BE2C (cell line): ENCODE measurements at regions not wholly inside any gene's neighbourhood (a gene's known extent, or its start where the extent isn't known, plus 50 kb on each side); places are given as distances from the start of the nearest gene placed in this dataset.

Experiments
- DNase-seq: peaks from one replicate; pipeline ENCODE4 v3.0.0-alpha.2; 2020
- H3K27me3 ChIP-seq: fragments of 250-450 bp; sonication (Bioruptor Pico); 2 replicates; pipeline ENCODE4 v1.5.1; 2020; ENCODE audit warnings: mild to moderate bottlenecking
- H3K36me3 ChIP-seq: fragments of 250-450 bp; sonication (Bioruptor Pico); 2 replicates; pipeline ENCODE4 v1.5.1; 2020; ENCODE audit warnings: mild to moderate bottlenecking
- H3K4me1 ChIP-seq: fragments of 250-450 bp; sonication (Bioruptor Pico); 2 replicates; pipeline ENCODE4 v1.5.1; 2020
- H3K4me3 ChIP-seq: 2 replicates; pipeline ENCODE4 v1.5.1; 2011; ENCODE audit warnings: low read depth, low read length
- H3K9me3 ChIP-seq: fragments of 250-450 bp; sonication (Bioruptor Pico); 2 replicates; pipeline ENCODE4 v1.5.1; 2020
- CTCF ChIP-seq: IDR thresholded peaks from 2 replicates; pipeline ENCODE4 v1.5.1; 2012; ENCODE audit warnings: mild to moderate bottlenecking, low read depth, low read length

- no peak for TF ChIP-seq CTCF
- no peaks in the 10 kb centered on the region for H3K36me3 ChIP-seq
- no peak overlapping the region for H3K4me3 ChIP-seq
- no peaks in the 10 kb centered on the region for H3K4me1 ChIP-seq
- no peaks in the 10 kb centered on the region for H3K9me3 ChIP-seq
- H3K27me3 ChIP-seq, result no peaks in the 10 kb centered on the region
- DNase-seq, result no peak
These were observed 90.9 kb upstream of the SETBP1 start for GRCh38 chr18:44589693-44590355.

- Histone ChIP-seq H3K9me3 (no peaks in the 10 kb centered on the region), H3K36me3 (no peaks in the 10 kb centered on the region), H3K4me3 (no peak overlapping the region), H3K27me3 (no peaks in the 10 kb centered on the region), H3K4me1 (no peaks in the 10 kb centered on the region)
- DNase-seq, result no peak
- no peak for TF ChIP-seq CTCF
These were observed 89.6 kb upstream of the SETBP1 start for GRCh38 chr18:44590956-44591670.

GRCh38 chr18:44592639-44593038, 88.0 kb upstream of the SETBP1 start:
- no peaks in the 10 kb centered on the region for H3K27me3 ChIP-seq
- no peaks in the 10 kb centered on the region for H3K36me3 ChIP-seq
- no peak overlapping the region for H3K4me3 ChIP-seq
- no peaks in the 10 kb centered on the region for H3K9me3 ChIP-seq
- no peaks in the 10 kb centered on the region for H3K4me1 ChIP-seq
- no peak for TF ChIP-seq CTCF
- no peak for DNase-seq

GRCh38 chr18:44594799-44595467, 85.8 kb upstream of the SETBP1 start:
- Histone ChIP-seq H3K36me3 (no peaks in the 10 kb centered on the region), H3K4me3 (no peak overlapping the region), H3K9me3 (no peaks in the 10 kb centered on the region), H3K4me1 (no peaks in the 10 kb centered on the region), H3K27me3 (no peaks in the 10 kb centered on the region)
- TF ChIP-seq CTCF, result no peak
- DNase-seq, result no peak

GRCh38 chr18:44597797-44598196, 82.9 kb upstream of the SETBP1 start:
- no peak for TF ChIP-seq CTCF
- Histone ChIP-seq H3K27me3 (no peaks in the 10 kb centered on the region), H3K4me3 (no peak overlapping the region), H3K4me1 (no peaks in the 10 kb centered on the region), H3K9me3 (no peaks in the 10 kb centered on the region), H3K36me3 (no peaks in the 10 kb centered on the region)
- DNase-seq, result no peak

GRCh38 chr18:44598514-44598913, 82.2 kb upstream of the SETBP1 start:
- TF ChIP-seq CTCF, result peak; percentile 16
- Histone ChIP-seq H3K9me3 (no peaks in the 10 kb centered on the region), H3K4me1 (no peaks in the 10 kb centered on the region), H3K36me3 (no peaks in the 10 kb centered on the region), H3K27me3 (no peaks in the 10 kb centered on the region), H3K4me3 (no peak overlapping the region)
- DNase-seq, result no peak
